ENCODE measurements at regions not wholly inside any gene's neighbourhood (a gene's known extent, or its start where the extent isn't known, plus 50 kb on each side); places are given as distances from the start of the nearest gene placed in this dataset.

DNA sequence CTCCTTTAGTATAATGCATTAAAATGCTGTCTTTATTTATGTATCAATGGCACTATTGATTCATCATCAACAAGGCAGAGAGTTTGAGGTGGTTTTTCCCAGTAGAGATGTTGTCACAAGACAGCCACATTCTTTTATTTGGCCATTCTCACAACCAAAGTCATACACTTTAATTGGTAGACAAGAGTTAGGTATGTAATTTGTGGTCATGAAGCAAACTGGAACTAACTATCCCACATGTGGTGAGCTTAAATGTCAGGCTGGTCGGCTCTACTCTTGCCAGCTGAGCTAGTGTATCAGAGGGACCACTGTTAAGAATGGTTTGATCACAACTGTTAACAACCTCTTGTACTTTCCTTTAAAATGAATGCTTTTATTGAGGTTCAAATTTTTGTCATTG lies 714.6 kb downstream of the CD109 start:
- TF ChIP-seq CTCF (IDR thresholded peaks at IDR 0.05) = no peak
- no peak for TF ChIP-seq POLR2A (IDR thresholded peaks at IDR 0.05)
